ENCODE measurements at regions not wholly inside any gene's neighbourhood (a gene's known extent, or its start where the extent isn't known, plus 50 kb on each side); places are given as distances from the start of the nearest gene placed in this dataset.

DNA sequence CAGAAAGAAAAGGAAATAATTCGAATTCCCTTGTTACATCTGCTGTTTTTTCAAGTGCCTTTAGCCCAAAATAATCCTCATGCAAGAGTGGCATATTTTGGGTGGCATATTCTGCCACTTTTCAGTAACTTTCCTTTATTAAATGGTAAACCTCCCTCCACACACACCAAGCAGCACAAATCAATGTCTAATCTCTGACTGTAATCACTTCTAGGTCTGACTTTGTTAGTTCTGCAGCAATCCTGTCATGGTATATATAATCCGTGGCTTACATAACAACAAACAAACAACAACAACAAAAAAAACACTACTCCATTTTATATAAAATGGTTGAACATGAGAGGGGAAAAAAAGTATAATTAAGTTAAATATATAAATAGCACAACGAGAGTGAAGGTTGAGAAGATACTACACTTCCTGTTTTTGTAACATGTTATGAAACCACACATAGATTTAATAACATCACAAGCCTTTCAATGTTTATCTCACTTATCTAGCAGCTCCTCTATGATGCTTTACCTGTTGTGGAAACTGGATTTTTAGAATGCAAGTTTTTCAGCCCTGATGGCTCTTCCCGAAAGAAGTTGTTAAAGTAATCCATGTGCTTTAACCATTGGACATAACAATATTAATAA, 715.4 kb downstream of the GRXCR1 start:
- intact Hi-C loops (cut with micrococcal nuclease): no loop called here
- no peak for TF ChIP-seq FOXJ2 (tag; IDR thresholded peaks at IDR 0.05)
- TF ChIP-seq CAMTA2 (CRISPR knock-in tag; conservative IDR thresholded peaks at IDR 0.05): no peak
- no peak for TF ChIP-seq BHLHE40 (IDR thresholded peaks at IDR 0.05; ENCODE audit: low read length)
- no peak for TF ChIP-seq HES1 (IDR thresholded peaks at IDR 0.05; ENCODE audit: low read depth)
- no peak for TF ChIP-seq EZH2 (IDR thresholded peaks at IDR 0.05; ENCODE audit: borderline replicate concordance, low read depth, low read length)
- TF ChIP-seq MEF2D (tag; conservative IDR thresholded peaks at IDR 0.05; ENCODE audit: low read depth): no peak
- TF ChIP-seq, protein P1, sequence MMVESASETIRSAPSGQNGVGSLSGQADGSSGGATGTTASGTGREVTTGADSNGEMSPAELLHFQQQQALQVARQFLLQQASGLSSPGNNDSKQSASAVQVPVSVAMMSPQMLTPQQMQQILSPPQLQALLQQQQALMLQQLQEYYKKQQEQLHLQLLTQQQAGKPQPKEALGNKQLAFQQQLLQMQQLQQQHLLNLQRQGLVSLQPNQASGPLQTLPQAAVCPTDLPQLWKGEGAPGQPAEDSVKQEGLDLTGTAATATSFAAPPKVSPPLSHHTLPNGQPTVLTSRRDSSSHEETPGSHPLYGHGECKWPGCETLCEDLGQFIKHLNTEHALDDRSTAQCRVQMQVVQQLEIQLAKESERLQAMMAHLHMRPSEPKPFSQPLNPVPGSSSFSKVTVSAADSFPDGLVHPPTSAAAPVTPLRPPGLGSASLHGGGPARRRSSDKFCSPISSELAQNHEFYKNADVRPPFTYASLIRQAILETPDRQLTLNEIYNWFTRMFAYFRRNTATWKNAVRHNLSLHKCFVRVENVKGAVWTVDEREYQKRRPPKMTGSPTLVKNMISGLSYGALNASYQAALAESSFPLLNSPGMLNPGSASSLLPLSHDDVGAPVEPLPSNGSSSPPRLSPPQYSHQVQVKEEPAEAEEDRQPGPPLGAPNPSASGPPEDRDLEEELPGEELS (CRISPR knock-in tag; IDR thresholded peaks at IDR 0.05; ENCODE audit: borderline replicate concordance): no peak
- TF ChIP-seq EHMT2 (IDR thresholded peaks at IDR 0.05): no peak
- TF ChIP-seq ZNF12 (CRISPR knock-in tag; IDR thresholded peaks at IDR 0.05): no peak
- no peak for TF ChIP-seq ZBTB40 (IDR thresholded peaks at IDR 0.05)
- TF ChIP-seq ZBTB40 (CRISPR knock-in tag; IDR thresholded peaks at IDR 0.05): no peak
- no peak for TF ChIP-seq ETV1 (tag; conservative IDR thresholded peaks at IDR 0.05; ENCODE audit: low read depth)

More for the DNA sequence above, 715.4 kb downstream of the GRXCR1 start:
- Histone ChIP-seq H3K79me2 (ENCODE audit: control insufficient read depth, insufficient read depth, low read length) (no peaks in the 10 kb centered on the region), H3K4me3 (no peak overlapping the region), H2AFZ (ENCODE audit: low read depth, low read length) (no peak overlapping the region), H3K36me3 (ENCODE audit: control insufficient read depth, insufficient read depth, low read length) (no peaks in the 10 kb centered on the region), H3K27me3 (ENCODE audit: control insufficient read depth in 2 of 2, insufficient read depth in 2 of 2, low read length in 2 of 2) (no peaks in the 10 kb centered on the region), H3K9me1 (ENCODE audit: control insufficient read depth, insufficient read depth, low read length) (no peaks in the 10 kb centered on the region), H3K4me2 (ENCODE audit: insufficient read depth, low read length) (no peak overlapping the region), H4K20me1 (replicated peaks; ENCODE audit: control insufficient read depth, insufficient read depth, low read length) (no peaks in the 10 kb centered on the region), H3K27ac (ENCODE audit: extremely low read depth, low read depth, low read length) (no peak overlapping the region), H3K9me3 (replicated peaks; ENCODE audit: control insufficient read depth, insufficient read depth, low read depth, low read length) (no peaks in the 10 kb centered on the region), H3K4me1 (replicated peaks in 1 of 2; ENCODE audit: control insufficient read depth in 2 of 2, insufficient read depth in 2 of 2, low read length in 2 of 2) (no peaks in the 10 kb centered on the region), H3K9ac (ENCODE audit: insufficient read depth in 1 of 2, low read depth in 2 of 2, low read length in 2 of 2) (no peak overlapping the region)
- ATAC-seq: no peak
- ChIA-PET POLR2A (no interaction called here), CTCF (ENCODE audit: low intra/inter-chr PET ratio) (no interaction called here)
- 0% methylated on average over 4 of the region's 4 CpGs for WGBS (ENCODE audit: insufficient coverage, low coverage, missing lambda C conversion rate)
- DNase-seq (ENCODE audit: extremely low read depth in 1 of 4, low spot score in 3 of 4): no peak
- in situ Hi-C loops (cut with MboI): no loop called here
- no TSS peak for BruUV-seq (replicated peaks)
- FAIRE-seq: no peak
